Calu3 (cell line): ENCODE measurements at regions not wholly inside any gene's neighbourhood (a gene's known extent, or its start where the extent isn't known, plus 50 kb on each side); places are given as distances from the start of the nearest gene placed in this dataset.

Experiments
- BruUV-seq: library from RNA; stranded (reverse); fragments of 400-500 nt; replicated peaks from 2 replicates; lab custom pipeline; 2021; lab: Mats Ljungman, UMichigan
- CTCF ChIA-PET: fragments of 300-600 bp; sonication (Branson Sonifier 250); formaldehyde crosslinking; loops from one replicate; lab custom pipeline; 2022; ENCODE audit warnings: antibody characterized with exemption; lab: Charles Lee
- DNase-seq: peaks from one replicate; pipeline ENCODE4 v3.0.0; 2022
- H3K27ac Mint-ChIP-seq: one replicate; pipeline ENCODE4 v1.8.0; 2022; ENCODE audit warnings: mixed read lengths; ENCODE audit not compliant: unreplicated experiment
- H3K27me3 Mint-ChIP-seq: one replicate; pipeline ENCODE4 v1.8.0; 2022; ENCODE audit warnings: mixed read lengths; ENCODE audit not compliant: unreplicated experiment
- H3K36me3 Mint-ChIP-seq: one replicate; pipeline ENCODE4 v1.8.0; 2022; ENCODE audit warnings: mild to moderate bottlenecking, moderate library complexity, mixed read lengths; ENCODE audit not compliant: insufficient read depth, unreplicated experiment
- H3K4me1 Mint-ChIP-seq: one replicate; pipeline ENCODE4 v1.8.0; 2022; ENCODE audit warnings: mild to moderate bottlenecking, low read depth, mixed read lengths; ENCODE audit not compliant: unreplicated experiment
- H3K4me3 Mint-ChIP-seq: one replicate; pipeline ENCODE4 v1.8.0; 2022; ENCODE audit warnings: mild to moderate bottlenecking, low read depth, moderate library complexity, mixed read lengths; ENCODE audit not compliant: unreplicated experiment
- H3K9me3 Mint-ChIP-seq: one replicate; pipeline ENCODE4 v1.8.0; 2022; ENCODE audit warnings: low read depth, mixed read lengths; ENCODE audit not compliant: unreplicated experiment
- intact Hi-C: fragments of 100-400 bp; cut with micrococcal nuclease; formaldehyde crosslinking; loops from one replicate; pipeline ENCODE4 v1.10.0; 2022; ENCODE audit not compliant: unreplicated experiment
- TF ChIP-seq, protein P1 (sequence below): fragments of 200-600 bp; IDR thresholded peaks from one replicate; pipeline ENCODE4 v1.8.0; 2022; ENCODE audit warnings: antibody characterized with exemption; ENCODE audit not compliant: unreplicated experiment

DNA sequence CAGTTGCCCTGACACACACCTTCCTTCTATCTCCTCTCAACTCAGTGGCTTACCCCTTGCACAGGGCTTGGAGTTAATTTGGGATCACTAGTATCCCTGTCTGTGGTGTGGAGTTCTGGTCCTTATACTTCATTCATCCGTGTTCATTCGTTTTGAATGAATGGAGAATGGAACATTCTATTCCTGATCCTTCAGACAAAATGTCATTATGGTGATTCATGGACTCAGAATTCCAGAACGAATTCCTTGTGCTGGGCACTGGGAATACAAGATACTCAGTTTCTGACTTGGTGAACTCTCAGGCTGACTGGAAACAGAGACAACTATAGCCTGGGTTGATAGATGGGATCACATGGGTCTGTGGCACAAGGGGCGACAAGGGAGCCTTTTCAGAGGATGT, 49.9 kb upstream of the TRABD2B start:
- CTCF ChIA-PET, result no interaction called here
- H3K4me1 Mint-ChIP-seq, result no peaks in the 10 kb centered on the region
- H3K9me3 Mint-ChIP-seq, result no peaks in the 10 kb centered on the region
- H3K27ac Mint-ChIP-seq, result no peak overlapping the region
- H3K27me3 Mint-ChIP-seq, result peaks cover 48% of the 10 kb centered on the region
- no TSS peak for BruUV-seq
- H3K36me3 Mint-ChIP-seq, result no peaks in the 10 kb centered on the region
- intact Hi-C loops, result no loop called here
- H3K4me3 Mint-ChIP-seq, result no peak overlapping the region
- no peak for DNase-seq
- TF ChIP-seq, protein P1, sequence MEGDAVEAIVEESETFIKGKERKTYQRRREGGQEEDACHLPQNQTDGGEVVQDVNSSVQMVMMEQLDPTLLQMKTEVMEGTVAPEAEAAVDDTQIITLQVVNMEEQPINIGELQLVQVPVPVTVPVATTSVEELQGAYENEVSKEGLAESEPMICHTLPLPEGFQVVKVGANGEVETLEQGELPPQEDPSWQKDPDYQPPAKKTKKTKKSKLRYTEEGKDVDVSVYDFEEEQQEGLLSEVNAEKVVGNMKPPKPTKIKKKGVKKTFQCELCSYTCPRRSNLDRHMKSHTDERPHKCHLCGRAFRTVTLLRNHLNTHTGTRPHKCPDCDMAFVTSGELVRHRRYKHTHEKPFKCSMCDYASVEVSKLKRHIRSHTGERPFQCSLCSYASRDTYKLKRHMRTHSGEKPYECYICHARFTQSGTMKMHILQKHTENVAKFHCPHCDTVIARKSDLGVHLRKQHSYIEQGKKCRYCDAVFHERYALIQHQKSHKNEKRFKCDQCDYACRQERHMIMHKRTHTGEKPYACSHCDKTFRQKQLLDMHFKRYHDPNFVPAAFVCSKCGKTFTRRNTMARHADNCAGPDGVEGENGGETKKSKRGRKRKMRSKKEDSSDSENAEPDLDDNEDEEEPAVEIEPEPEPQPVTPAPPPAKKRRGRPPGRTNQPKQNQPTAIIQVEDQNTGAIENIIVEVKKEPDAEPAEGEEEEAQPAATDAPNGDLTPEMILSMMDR, result no peak
